ENCODE measurements at regions not wholly inside any gene's neighbourhood (a gene's known extent, or its start where the extent isn't known, plus 50 kb on each side); places are given as distances from the start of the nearest gene placed in this dataset.

GRCh38 chr4:34412233-34412632, 1832.1 kb downstream of the ARAP2 start:
- no peak for TF ChIP-seq EZH2 (IDR thresholded peaks at IDR 0.05; ENCODE audit: low read length, unreplicated experiment)
- no peak for TF ChIP-seq CTCF (conservative IDR thresholded peaks at IDR 0.05; ENCODE audit: low read depth, low read length)
- TF ChIP-seq EZH2phosphoT487 (IDR thresholded peaks at IDR 0.05; ENCODE audit: borderline replicate concordance, low read length): no peak
